HepG2 (cell line): ENCODE measurements at regions not wholly inside any gene's neighbourhood (a gene's known extent, or its start where the extent isn't known, plus 50 kb on each side); places are given as distances from the start of the nearest gene placed in this dataset.

ENCODE experiments used
- ATF7-NPFF ChIP-seq: sonication (generic); formaldehyde crosslinking; IDR thresholded peaks from 2 replicates; pipeline ENCODE4 v1.8.1; 2023; ENCODE audit warnings: mild to moderate bottlenecking, low read depth, missing genetic modification reagents, moderate library complexity
- FOXP4 ChIP-seq: sonication (generic); formaldehyde crosslinking; IDR thresholded peaks from 2 replicates; pipeline ENCODE4 v1.4.0; 2020; ENCODE audit warnings: missing genetic modification reagents
- HES4 ChIP-seq: sonication (generic); formaldehyde crosslinking; IDR thresholded peaks from 2 replicates; pipeline ENCODE4 v1.9.0; 2021; ENCODE audit warnings: mild to moderate bottlenecking, missing genetic modification reagents, borderline replicate concordance
- HMG20A ChIP-seq: IDR thresholded peaks from 2 replicates; pipeline ENCODE4 v1.6.1; 2016; ENCODE audit warnings: borderline replicate concordance
- KLF16 ChIP-seq, 2 experiments: sonication (generic) in 1 of 2; formaldehyde crosslinking in 1 of 2; IDR thresholded peaks; 2 replicates each; pipeline versions ENCODE4 v1.6.1 to v1.8.0; 2016 to 2023; ENCODE audit warnings: missing genetic modification reagents in 2 of 2, missing compliant biosample characterization in 1 of 2
- MTERF4 ChIP-seq: sonication (generic); formaldehyde crosslinking; IDR thresholded peaks from 2 replicates; pipeline ENCODE4 v1.8.0; 2023; ENCODE audit warnings: mild to moderate bottlenecking, missing genetic modification reagents
- ONECUT2 ChIP-seq: sonication (generic); formaldehyde crosslinking; IDR thresholded peaks from 2 replicates; pipeline ENCODE4 v1.4.0; 2020; ENCODE audit warnings: missing genetic modification reagents
- SALL1 ChIP-seq: sonication (generic); formaldehyde crosslinking; IDR thresholded peaks from 2 replicates; pipeline ENCODE4 v1.8.0; 2022; ENCODE audit warnings: mild to moderate bottlenecking, missing genetic modification reagents
- SP2 ChIP-seq: sonication (generic); formaldehyde crosslinking; IDR thresholded peaks from 2 replicates; pipeline ENCODE4 v1.5.1; 2020; ENCODE audit warnings: mild to moderate bottlenecking, missing genetic modification reagents
- TERF1 ChIP-seq: sonication (generic); formaldehyde crosslinking; IDR thresholded peaks from 2 replicates; pipeline ENCODE4 v1.8.0; 2022; ENCODE audit warnings: mild to moderate bottlenecking, missing genetic modification reagents, moderate library complexity
- TFAP4 ChIP-seq: sonication (generic); IDR thresholded peaks from 2 replicates; pipeline ENCODE4 v1.6.1; 2016; ENCODE audit warnings: low read depth, borderline replicate concordance
- THAP8 ChIP-seq: sonication (generic); formaldehyde crosslinking; IDR thresholded peaks from 2 replicates; pipeline ENCODE4 v1.5.1; 2020; ENCODE audit warnings: missing genetic modification reagents, mild to moderate bottlenecking, borderline replicate concordance
- ZBTB20 ChIP-seq: sonication (generic); formaldehyde crosslinking; IDR thresholded peaks from 2 replicates; pipeline ENCODE4 v1.8.1; 2023; ENCODE audit warnings: missing genetic modification reagents, low read depth, mild to moderate bottlenecking, borderline replicate concordance
- ZBTB7A ChIP-seq: sonication (generic); formaldehyde crosslinking; IDR thresholded peaks from 2 replicates; pipeline ENCODE4 v1.8.0; 2022; ENCODE audit warnings: mild to moderate bottlenecking, missing genetic modification reagents
- ZFP82 ChIP-seq: sonication (generic); formaldehyde crosslinking; IDR thresholded peaks from 2 replicates; pipeline ENCODE4 v1.5.1; 2020; ENCODE audit warnings: mild to moderate bottlenecking, missing genetic modification reagents, borderline replicate concordance
- ZNF546 ChIP-seq: sonication (generic); formaldehyde crosslinking; conservative IDR thresholded peaks from 2 replicates; pipeline ENCODE4 v1.8.1; 2023; ENCODE audit warnings: mild to moderate bottlenecking, missing genetic modification reagents
- ZNF644 ChIP-seq: IDR thresholded peaks from 2 replicates; pipeline ENCODE4 v1.6.1; 2016; ENCODE audit warnings: low read depth
- ZNF687 ChIP-seq: sonication (generic); formaldehyde crosslinking; IDR thresholded peaks from 2 replicates; pipeline ENCODE4 v1.5.1; 2020; ENCODE audit warnings: mild to moderate bottlenecking, missing genetic modification reagents, moderate library complexity

- TF ChIP-seq KLF16 (CRISPR knock-in tag; IDR thresholded peaks at IDR 0.05): peak in 1 of 2 experiments; percentile 66; a peak in 1 of 4 replicates
- TF ChIP-seq ZNF687: peak; percentile 83
- no peak for TF ChIP-seq TERF1 (CRISPR knock-in tag)
- TF ChIP-seq ZNF644 (CRISPR knock-in tag): 0 out of 2 replicates have a peak, but pooled peaks have one; percentile 50
- peak; percentile 76; the same call in 1 of the 2 replicates for TF ChIP-seq ZBTB7A (CRISPR knock-in tag)
- no peak for TF ChIP-seq ZNF546
- TF ChIP-seq THAP8: no peak
- peak; percentile 46; the same call in 1 of the 2 replicates for TF ChIP-seq HES4
- no peak for TF ChIP-seq ZBTB20 (CRISPR knock-in tag)
- no peak for TF ChIP-seq ZFP82 (CRISPR knock-in tag)
- TF ChIP-seq TFAP4: peak; percentile 52; the same call in 1 of the 2 replicates
- TF ChIP-seq FOXP4: peak; percentile 81
- 0 out of 2 replicates have a peak, but pooled peaks have one; percentile 49 for TF ChIP-seq HMG20A (CRISPR knock-in tag)
- TF ChIP-seq ATF7-NPFF: 0 out of 2 replicates have a peak, but pooled peaks have one; percentile 37
- no peak for TF ChIP-seq ONECUT2 (CRISPR knock-in tag)
- TF ChIP-seq SALL1 (CRISPR knock-in tag): peak; percentile 89
- no peak for TF ChIP-seq MTERF4 (CRISPR knock-in tag)
- no peak for TF ChIP-seq SP2
These were observed 127.3 kb downstream of the SIK1 start (continued) for GRCh38 chr21:43299441-43300277.
